WTC11 (cell line): ENCODE measurements at regions not wholly inside any gene's neighbourhood (a gene's known extent, or its start where the extent isn't known, plus 50 kb on each side); places are given as distances from the start of the nearest gene placed in this dataset.

Experiments used
- ATAC-seq: fragments of 200-7000 bp; cut with Tn5 transposase; 2 replicates; pipeline ENCODE4 v1.10.0; 2021; ENCODE audit warnings: mild to moderate bottlenecking, moderate library complexity
- CTCF ChIA-PET: fragments of 300-600 bp; sonication (Branson Sonifier 250); formaldehyde crosslinking; loops from one replicate; lab custom pipeline; 2021; ENCODE audit warnings: antibody characterized with exemption; lab: Charles Lee
- POLR2A ChIA-PET: fragments of 350-600 bp; sonication (Branson Sonifier 250); formaldehyde crosslinking; loops from one replicate; lab custom pipeline; 2021; ENCODE audit warnings: antibody characterized with exemption; lab: Charles Lee
- DNase-seq: peaks from one replicate; pipeline ENCODE4 v3.0.0; 2021; ENCODE audit warnings: low spot score
- H3K27ac Mint-ChIP-seq: 2 replicates; pipeline ENCODE4 v1.8.0; 2021; ENCODE audit warnings: mixed read lengths
- H3K27me3 Mint-ChIP-seq: 2 replicates; pipeline ENCODE4 v1.8.0; 2021; ENCODE audit warnings: low read depth, mild to moderate bottlenecking, moderate library complexity, mixed read lengths
- H3K36me3 Mint-ChIP-seq: 2 replicates; pipeline ENCODE4 v1.8.0; 2021; ENCODE audit warnings: mixed read lengths
- H3K4me1 Mint-ChIP-seq: 2 replicates; pipeline ENCODE4 v1.8.0; 2022; ENCODE audit warnings: mixed read lengths
- H3K4me3 Mint-ChIP-seq: 2 replicates; pipeline ENCODE4 v1.8.0; 2021; ENCODE audit warnings: mild to moderate bottlenecking, moderate library complexity, mixed read lengths
- H3K9me3 Mint-ChIP-seq: 2 replicates; pipeline ENCODE4 v1.8.0; 2021; ENCODE audit warnings: mixed read lengths
- AR ChIP-seq: fragments of 250-450 bp; sonication (Bioruptor Pico); IDR thresholded peaks from 2 replicates; pipeline ENCODE4 v1.9.0; 2021; ENCODE audit warnings: mild to moderate bottlenecking
- E2F5 ChIP-seq: sonication (generic); formaldehyde crosslinking; IDR thresholded peaks from 2 replicates; pipeline ENCODE4 v1.8.1; 2022; ENCODE audit warnings: mild to moderate bottlenecking, moderate library complexity, missing genetic modification reagents
- ETV6 ChIP-seq: sonication (generic); formaldehyde crosslinking; IDR thresholded peaks from 2 replicates; pipeline ENCODE4 v1.8.1; 2022; ENCODE audit warnings: mild to moderate bottlenecking, missing genetic modification reagents
- FOXP1 ChIP-seq: sonication (generic); formaldehyde crosslinking; IDR thresholded peaks from 2 replicates; pipeline ENCODE4 v1.8.0; 2022; ENCODE audit warnings: missing genetic modification reagents, mild to moderate bottlenecking, moderate library complexity, borderline replicate concordance
- GABPB1 ChIP-seq: sonication (generic); formaldehyde crosslinking; IDR thresholded peaks from 2 replicates; pipeline ENCODE4 v1.8.1; 2023; ENCODE audit warnings: mild to moderate bottlenecking, missing genetic modification reagents
- GTF2I ChIP-seq: fragments of 250-450 bp; sonication (Bioruptor Pico); conservative IDR thresholded peaks from 2 replicates; pipeline ENCODE4 v1.4.0; 2021; ENCODE audit warnings: mild to moderate bottlenecking
- KAT7 ChIP-seq: sonication (generic); formaldehyde crosslinking; IDR thresholded peaks from 2 replicates; pipeline ENCODE4 v1.8.1; 2023; ENCODE audit warnings: missing genetic modification reagents, mild to moderate bottlenecking, borderline replicate concordance
- MXD4 ChIP-seq: fragments of 250-450 bp; sonication (Bioruptor Pico); IDR thresholded peaks from 2 replicates; pipeline ENCODE4 v1.8.0; 2021; ENCODE audit warnings: mild to moderate bottlenecking, moderate library complexity, borderline replicate concordance
- NFE2L1 ChIP-seq: sonication (generic); formaldehyde crosslinking; IDR thresholded peaks from 2 replicates; pipeline ENCODE4 v1.8.1; 2023; ENCODE audit warnings: missing genetic modification reagents
- NR2C2 ChIP-seq: sonication (generic); formaldehyde crosslinking; IDR thresholded peaks from 2 replicates; pipeline ENCODE4 v1.8.0; 2022; ENCODE audit warnings: mild to moderate bottlenecking, missing genetic modification reagents
- NR3C1 ChIP-seq: sonication (generic); formaldehyde crosslinking; conservative IDR thresholded peaks from 2 replicates; pipeline ENCODE4 v1.8.1; 2023; ENCODE audit warnings: low read depth, mild to moderate bottlenecking, missing genetic modification reagents
- SMAD4 ChIP-seq: sonication (generic); formaldehyde crosslinking; IDR thresholded peaks from 2 replicates; pipeline ENCODE4 v1.8.0; 2022; ENCODE audit warnings: mild to moderate bottlenecking, missing genetic modification reagents
- SOX15 ChIP-seq: fragments of 250-450 bp; sonication (Bioruptor Pico); IDR thresholded peaks from 2 replicates; pipeline ENCODE4 v1.9.0; 2021; ENCODE audit warnings: mild to moderate bottlenecking
- TCF7 ChIP-seq: sonication (generic); formaldehyde crosslinking; IDR thresholded peaks from 2 replicates; pipeline ENCODE4 v1.8.0; 2022; ENCODE audit warnings: mild to moderate bottlenecking, low read depth, missing genetic modification reagents, moderate library complexity
- TP53 ChIP-seq: sonication (generic); formaldehyde crosslinking; IDR thresholded peaks from 2 replicates; pipeline ENCODE4 v1.8.1; 2023; ENCODE audit warnings: mild to moderate bottlenecking, missing genetic modification reagents
- ZNF263 ChIP-seq: sonication (generic); formaldehyde crosslinking; IDR thresholded peaks from 2 replicates; pipeline ENCODE4 v1.8.1; 2022; ENCODE audit warnings: low read depth, mild to moderate bottlenecking, moderate library complexity, missing genetic modification reagents
- ZNF423 ChIP-seq: fragments of 250-450 bp; sonication (Bioruptor Pico); IDR thresholded peaks from 2 replicates; pipeline ENCODE4 v2.1.2; 2022; ENCODE audit warnings: mild to moderate bottlenecking, moderate library complexity
- TF ChIP-seq, protein P1 (sequence below): sonication (generic); formaldehyde crosslinking; IDR thresholded peaks from 2 replicates; pipeline ENCODE4 v1.8.1; 2022; ENCODE audit warnings: missing genetic modification reagents, borderline replicate concordance
- TF ChIP-seq, protein P2 (sequence below): sonication (generic); formaldehyde crosslinking; IDR thresholded peaks from 2 replicates; pipeline ENCODE4 v1.8.0; 2022; ENCODE audit warnings: mild to moderate bottlenecking, missing genetic modification reagents
- TF ChIP-seq, protein P3 (sequence below): fragments of 250-450 bp; sonication (Bioruptor Pico); IDR thresholded peaks from 2 replicates; pipeline ENCODE4 v1.9.0; 2021; ENCODE audit warnings: mild to moderate bottlenecking
- TF ChIP-seq, protein P4 (sequence below): sonication (generic); formaldehyde crosslinking; IDR thresholded peaks from 2 replicates; pipeline ENCODE4 v1.8.0; 2022; ENCODE audit warnings: mild to moderate bottlenecking, missing genetic modification reagents
- TF ChIP-seq, protein P5 (sequence below): sonication (generic); formaldehyde crosslinking; IDR thresholded peaks from 2 replicates; pipeline ENCODE4 v1.8.0; 2023; ENCODE audit warnings: missing genetic modification reagents, mild to moderate bottlenecking, borderline replicate concordance
- TF ChIP-seq, protein P6 (sequence below): sonication (generic); formaldehyde crosslinking; IDR thresholded peaks from 2 replicates; pipeline ENCODE4 v1.8.1; 2023; ENCODE audit warnings: mild to moderate bottlenecking, missing genetic modification reagents, moderate library complexity

GRCh38 chr21:23638131-23638695, 1969.1 kb downstream of the MRPL39 start:
- no peak for TF ChIP-seq NFE2L1
- no peak for TF ChIP-seq E2F5
- no peak for TF ChIP-seq SMAD4
- TF ChIP-seq KAT7 (CRISPR knock-in tag) = no peak
- no peak for TF ChIP-seq GABPB1 (CRISPR knock-in tag)
- TF ChIP-seq, protein P1, sequence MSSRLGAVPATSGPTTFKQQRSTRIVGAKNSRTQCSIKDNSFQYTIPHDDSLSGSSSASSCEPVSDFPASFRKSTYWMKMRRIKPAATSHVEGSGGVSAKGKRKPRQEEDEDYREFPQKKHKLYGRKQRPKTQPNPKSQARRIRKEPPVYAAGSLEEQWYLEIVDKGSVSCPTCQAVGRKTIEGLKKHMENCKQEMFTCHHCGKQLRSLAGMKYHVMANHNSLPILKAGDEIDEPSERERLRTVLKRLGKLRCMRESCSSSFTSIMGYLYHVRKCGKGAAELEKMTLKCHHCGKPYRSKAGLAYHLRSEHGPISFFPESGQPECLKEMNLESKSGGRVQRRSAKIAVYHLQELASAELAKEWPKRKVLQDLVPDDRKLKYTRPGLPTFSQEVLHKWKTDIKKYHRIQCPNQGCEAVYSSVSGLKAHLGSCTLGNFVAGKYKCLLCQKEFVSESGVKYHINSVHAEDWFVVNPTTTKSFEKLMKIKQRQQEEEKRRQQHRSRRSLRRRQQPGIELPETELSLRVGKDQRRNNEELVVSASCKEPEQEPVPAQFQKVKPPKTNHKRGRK (CRISPR knock-in tag) = no peak
- TF ChIP-seq GTF2I = no peak
- no peak for TF ChIP-seq MXD4
- TF ChIP-seq, protein P2, sequence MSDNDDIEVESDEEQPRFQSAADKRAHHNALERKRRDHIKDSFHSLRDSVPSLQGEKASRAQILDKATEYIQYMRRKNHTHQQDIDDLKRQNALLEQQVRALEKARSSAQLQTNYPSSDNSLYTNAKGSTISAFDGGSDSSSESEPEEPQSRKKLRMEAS (CRISPR knock-in tag) = no peak
- TF ChIP-seq ZNF423 (CRISPR knock-in tag) = no peak
- TF ChIP-seq AR = no peak
- TF ChIP-seq, protein P3, sequence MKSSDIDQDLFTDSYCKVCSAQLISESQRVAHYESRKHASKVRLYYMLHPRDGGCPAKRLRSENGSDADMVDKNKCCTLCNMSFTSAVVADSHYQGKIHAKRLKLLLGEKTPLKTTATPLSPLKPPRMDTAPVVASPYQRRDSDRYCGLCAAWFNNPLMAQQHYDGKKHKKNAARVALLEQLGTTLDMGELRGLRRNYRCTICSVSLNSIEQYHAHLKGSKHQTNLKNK (CRISPR knock-in tag) = no peak
- TF ChIP-seq TP53 (CRISPR knock-in tag) = no peak
- TF ChIP-seq, protein P4, sequence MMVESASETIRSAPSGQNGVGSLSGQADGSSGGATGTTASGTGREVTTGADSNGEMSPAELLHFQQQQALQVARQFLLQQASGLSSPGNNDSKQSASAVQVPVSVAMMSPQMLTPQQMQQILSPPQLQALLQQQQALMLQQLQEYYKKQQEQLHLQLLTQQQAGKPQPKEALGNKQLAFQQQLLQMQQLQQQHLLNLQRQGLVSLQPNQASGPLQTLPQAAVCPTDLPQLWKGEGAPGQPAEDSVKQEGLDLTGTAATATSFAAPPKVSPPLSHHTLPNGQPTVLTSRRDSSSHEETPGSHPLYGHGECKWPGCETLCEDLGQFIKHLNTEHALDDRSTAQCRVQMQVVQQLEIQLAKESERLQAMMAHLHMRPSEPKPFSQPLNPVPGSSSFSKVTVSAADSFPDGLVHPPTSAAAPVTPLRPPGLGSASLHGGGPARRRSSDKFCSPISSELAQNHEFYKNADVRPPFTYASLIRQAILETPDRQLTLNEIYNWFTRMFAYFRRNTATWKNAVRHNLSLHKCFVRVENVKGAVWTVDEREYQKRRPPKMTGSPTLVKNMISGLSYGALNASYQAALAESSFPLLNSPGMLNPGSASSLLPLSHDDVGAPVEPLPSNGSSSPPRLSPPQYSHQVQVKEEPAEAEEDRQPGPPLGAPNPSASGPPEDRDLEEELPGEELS (CRISPR knock-in tag) = no peak
- no peak for TF ChIP-seq SOX15 (CRISPR knock-in tag)
- no peak for TF ChIP-seq FOXP1 (CRISPR knock-in tag)
- DNase-seq = no peak
- Mint-ChIP-seq H3K36me3 (no peaks in the 10 kb centered on the region), H3K4me3 (no peak overlapping the region), H3K9me3 (peaks cover 5% of the 10 kb centered on the region; the same call in 1 of the 2 replicates), H3K27me3 (no peaks in the 10 kb centered on the region), H3K4me1 (no peaks in the 10 kb centered on the region), H3K27ac (no peak overlapping the region)
- ATAC-seq = no peak
- POLR2A ChIA-PET = no interaction called here
- CTCF ChIA-PET = no interaction called here

- no peaks in the 10 kb centered on the region for H3K4me1 Mint-ChIP-seq
- no peak overlapping the region for H3K4me3 Mint-ChIP-seq
- peaks cover 5% of the 10 kb centered on the region; the same call in 1 of the 2 replicates for H3K9me3 Mint-ChIP-seq
- no peak for DNase-seq
- no peak for ATAC-seq
- H3K27me3 Mint-ChIP-seq = no peaks in the 10 kb centered on the region
- POLR2A ChIA-PET = no interaction called here
- H3K27ac Mint-ChIP-seq = no peak overlapping the region
- CTCF ChIA-PET = interaction anchor here (0.7 kb wide), 1 partner anchor 232 kb away, joined by 4 read pairs; no protein-coding TSS in a partner anchor
- no peaks in the 10 kb centered on the region for H3K36me3 Mint-ChIP-seq
- no peak for TF ChIP-seq NR3C1 (CRISPR knock-in tag)
- TF ChIP-seq ETV6 = no peak
- TF ChIP-seq TCF7 (CRISPR knock-in tag) = no peak
- TF ChIP-seq ZNF263 (CRISPR knock-in tag) = no peak
- TF ChIP-seq, protein P5, sequence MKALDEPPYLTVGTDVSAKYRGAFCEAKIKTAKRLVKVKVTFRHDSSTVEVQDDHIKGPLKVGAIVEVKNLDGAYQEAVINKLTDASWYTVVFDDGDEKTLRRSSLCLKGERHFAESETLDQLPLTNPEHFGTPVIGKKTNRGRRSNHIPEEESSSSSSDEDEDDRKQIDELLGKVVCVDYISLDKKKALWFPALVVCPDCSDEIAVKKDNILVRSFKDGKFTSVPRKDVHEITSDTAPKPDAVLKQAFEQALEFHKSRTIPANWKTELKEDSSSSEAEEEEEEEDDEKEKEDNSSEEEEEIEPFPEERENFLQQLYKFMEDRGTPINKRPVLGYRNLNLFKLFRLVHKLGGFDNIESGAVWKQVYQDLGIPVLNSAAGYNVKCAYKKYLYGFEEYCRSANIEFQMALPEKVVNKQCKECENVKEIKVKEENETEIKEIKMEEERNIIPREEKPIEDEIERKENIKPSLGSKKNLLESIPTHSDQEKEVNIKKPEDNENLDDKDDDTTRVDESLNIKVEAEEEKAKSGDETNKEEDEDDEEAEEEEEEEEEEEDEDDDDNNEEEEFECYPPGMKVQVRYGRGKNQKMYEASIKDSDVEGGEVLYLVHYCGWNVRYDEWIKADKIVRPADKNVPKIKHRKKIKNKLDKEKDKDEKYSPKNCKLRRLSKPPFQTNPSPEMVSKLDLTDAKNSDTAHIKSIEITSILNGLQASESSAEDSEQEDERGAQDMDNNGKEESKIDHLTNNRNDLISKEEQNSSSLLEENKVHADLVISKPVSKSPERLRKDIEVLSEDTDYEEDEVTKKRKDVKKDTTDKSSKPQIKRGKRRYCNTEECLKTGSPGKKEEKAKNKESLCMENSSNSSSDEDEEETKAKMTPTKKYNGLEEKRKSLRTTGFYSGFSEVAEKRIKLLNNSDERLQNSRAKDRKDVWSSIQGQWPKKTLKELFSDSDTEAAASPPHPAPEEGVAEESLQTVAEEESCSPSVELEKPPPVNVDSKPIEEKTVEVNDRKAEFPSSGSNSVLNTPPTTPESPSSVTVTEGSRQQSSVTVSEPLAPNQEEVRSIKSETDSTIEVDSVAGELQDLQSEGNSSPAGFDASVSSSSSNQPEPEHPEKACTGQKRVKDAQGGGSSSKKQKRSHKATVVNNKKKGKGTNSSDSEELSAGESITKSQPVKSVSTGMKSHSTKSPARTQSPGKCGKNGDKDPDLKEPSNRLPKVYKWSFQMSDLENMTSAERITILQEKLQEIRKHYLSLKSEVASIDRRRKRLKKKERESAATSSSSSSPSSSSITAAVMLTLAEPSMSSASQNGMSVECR = no peak
- TF ChIP-seq, protein P6, sequence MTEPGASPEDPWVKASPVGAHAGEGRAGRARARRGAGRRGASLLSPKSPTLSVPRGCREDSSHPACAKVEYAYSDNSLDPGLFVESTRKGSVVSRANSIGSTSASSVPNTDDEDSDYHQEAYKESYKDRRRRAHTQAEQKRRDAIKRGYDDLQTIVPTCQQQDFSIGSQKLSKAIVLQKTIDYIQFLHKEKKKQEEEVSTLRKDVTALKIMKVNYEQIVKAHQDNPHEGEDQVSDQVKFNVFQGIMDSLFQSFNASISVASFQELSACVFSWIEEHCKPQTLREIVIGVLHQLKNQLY (CRISPR knock-in tag) = no peak
- no peak for TF ChIP-seq GABPB1 (CRISPR knock-in tag)
- no peak for TF ChIP-seq NR2C2
Measured at GRCh38 chr21:23633447-23633940, 1973.8 kb downstream of the MRPL39 start.
